Neutrophil (primary cell): ENCODE measurements at regions not wholly inside any gene's neighbourhood (a gene's known extent, or its start where the extent isn't known, plus 50 kb on each side); places are given as distances from the start of the nearest gene placed in this dataset.

ENCODE experiments used
- H3K27ac ChIP-seq: fragments of 200-600 bp; sonication (generic); 2 replicates; pipeline ENCODE4 v1.5.1; 2016; ENCODE audit warnings: mild to moderate bottlenecking, moderate library complexity
- H3K27me3 ChIP-seq: fragments of 200-600 bp; sonication (generic); 2 replicates; pipeline ENCODE4 v1.6.0; 2016; ENCODE audit warnings: mild to moderate bottlenecking
- H3K36me3 ChIP-seq: fragments of 200-600 bp; sonication (generic); 2 replicates; pipeline ENCODE4 v1.5.1; 2017
- H3K4me1 ChIP-seq, 2 experiments: fragments of 200-600 bp in 1 of 2; sonication (generic) in 1 of 2; 1 replicate in 1 of 2; 2 replicates in 1 of 2; pipeline versions ENCODE4 v1.5.1 to v1.6.1; 2013 to 2016; ENCODE audit warnings: low read depth in 1 of 2, low read length in 1 of 2, mild to moderate bottlenecking in 1 of 2, moderate library complexity in 1 of 2; ENCODE audit not compliant: control insufficient read depth in 1 of 2, insufficient read depth in 1 of 2
- H3K4me3 ChIP-seq, 2 experiments: fragments of 200-600 bp in 1 of 2; sonication (generic) in 1 of 2; 1 replicate in 1 of 2; 2 replicates in 1 of 2; pipeline ENCODE4 v1.5.1; 2013 to 2016; ENCODE audit warnings: low read depth in 1 of 2, low read length in 1 of 2, mild to moderate bottlenecking in 1 of 2, moderate library complexity in 1 of 2
- H3K9me3 ChIP-seq: fragments of 200-600 bp; sonication (generic); 2 replicates; pipeline ENCODE4 v1.5.1; 2016
- TF ChIP-seq, protein P1 (sequence below): fragments of 200-600 bp; sonication (generic); IDR thresholded peaks from 2 replicates; pipeline ENCODE4 v1.5.1; 2016; ENCODE audit warnings: antibody characterized with exemption

DNA sequence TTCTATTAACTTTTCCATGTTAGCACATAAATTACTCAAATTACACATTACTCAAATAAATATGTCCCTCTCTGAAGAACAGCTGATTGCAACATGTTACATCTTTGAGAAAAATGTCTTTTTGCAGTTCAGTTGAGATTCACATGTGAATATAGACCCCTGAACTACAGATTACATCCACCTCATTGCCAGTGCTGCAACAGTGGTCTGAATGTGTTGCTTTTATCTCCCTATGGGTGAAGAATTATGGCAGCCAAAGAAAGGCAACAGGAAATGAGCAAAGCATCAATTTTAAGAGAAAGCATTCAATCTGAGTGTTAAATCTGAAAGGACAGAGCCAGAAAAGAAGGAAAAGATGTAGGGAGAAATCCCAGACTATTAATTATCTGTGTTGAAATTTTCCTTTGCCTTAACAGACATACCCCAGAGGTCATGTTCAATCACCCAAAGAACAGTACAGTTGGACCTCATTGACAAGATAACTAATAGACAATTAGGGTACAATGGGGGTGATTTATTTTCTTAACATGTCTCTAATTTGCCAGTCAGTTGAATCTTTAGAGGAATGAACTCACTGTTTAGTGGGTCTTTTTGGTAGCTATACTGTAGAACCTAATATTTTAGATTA is 620.2 kb downstream of the CPS1 start:
- TF ChIP-seq, protein P1, sequence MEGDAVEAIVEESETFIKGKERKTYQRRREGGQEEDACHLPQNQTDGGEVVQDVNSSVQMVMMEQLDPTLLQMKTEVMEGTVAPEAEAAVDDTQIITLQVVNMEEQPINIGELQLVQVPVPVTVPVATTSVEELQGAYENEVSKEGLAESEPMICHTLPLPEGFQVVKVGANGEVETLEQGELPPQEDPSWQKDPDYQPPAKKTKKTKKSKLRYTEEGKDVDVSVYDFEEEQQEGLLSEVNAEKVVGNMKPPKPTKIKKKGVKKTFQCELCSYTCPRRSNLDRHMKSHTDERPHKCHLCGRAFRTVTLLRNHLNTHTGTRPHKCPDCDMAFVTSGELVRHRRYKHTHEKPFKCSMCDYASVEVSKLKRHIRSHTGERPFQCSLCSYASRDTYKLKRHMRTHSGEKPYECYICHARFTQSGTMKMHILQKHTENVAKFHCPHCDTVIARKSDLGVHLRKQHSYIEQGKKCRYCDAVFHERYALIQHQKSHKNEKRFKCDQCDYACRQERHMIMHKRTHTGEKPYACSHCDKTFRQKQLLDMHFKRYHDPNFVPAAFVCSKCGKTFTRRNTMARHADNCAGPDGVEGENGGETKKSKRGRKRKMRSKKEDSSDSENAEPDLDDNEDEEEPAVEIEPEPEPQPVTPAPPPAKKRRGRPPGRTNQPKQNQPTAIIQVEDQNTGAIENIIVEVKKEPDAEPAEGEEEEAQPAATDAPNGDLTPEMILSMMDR: no peak
- no peak overlapping the region for H3K27ac ChIP-seq
- no peak overlapping the region for H3K4me3 ChIP-seq
- H3K9me3 ChIP-seq: no peaks in the 10 kb centered on the region
- no peaks in the 10 kb centered on the region for H3K27me3 ChIP-seq
- no peaks in the 10 kb centered on the region for H3K36me3 ChIP-seq
- H3K4me1 ChIP-seq: no peaks in the 10 kb centered on the region

DNA sequence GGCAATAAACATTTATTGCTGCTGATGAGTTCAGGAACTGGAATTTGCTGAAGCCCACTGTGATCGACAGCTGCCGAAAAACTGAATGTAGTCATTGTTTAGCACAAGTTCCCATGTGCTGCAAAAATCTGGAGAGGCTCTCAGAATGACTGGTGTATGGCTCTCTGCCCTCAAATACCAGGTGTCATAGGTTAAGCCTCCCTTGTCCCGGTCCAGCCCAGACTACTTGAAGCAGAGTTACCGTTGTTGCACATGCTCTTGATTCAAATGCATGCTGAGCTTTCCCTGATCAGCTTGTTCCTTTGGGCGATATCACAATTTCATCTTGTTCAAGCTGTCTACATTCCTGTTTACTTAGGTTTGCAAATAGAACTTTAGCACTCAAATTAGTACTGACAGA is 625.2 kb downstream of the CPS1 start:
- TF ChIP-seq, protein P1: no peak
- no peaks in the 10 kb centered on the region for H3K9me3 ChIP-seq

DNA sequence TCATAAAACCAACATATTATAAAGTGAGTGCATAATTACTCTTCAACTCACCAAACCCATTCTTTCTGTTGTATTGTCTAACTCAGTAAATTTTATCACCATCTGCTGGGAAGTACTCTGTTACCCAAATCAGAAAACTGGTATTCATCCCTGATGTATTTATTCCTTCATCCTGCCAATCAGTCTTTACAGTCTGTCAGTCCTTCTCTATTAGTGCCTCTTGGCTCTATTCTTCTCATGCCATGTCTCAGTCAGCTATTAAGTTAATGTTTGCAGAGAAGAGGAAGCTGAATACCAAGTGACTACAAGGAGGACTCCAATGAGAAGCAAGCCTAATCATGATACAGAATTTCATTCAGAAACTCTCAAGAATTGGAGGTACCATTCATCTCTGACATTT is 631.2 kb downstream of the CPS1 start:
- no peaks in the 10 kb centered on the region for H3K36me3 ChIP-seq
- H3K4me1 ChIP-seq: no peaks in the 10 kb centered on the region
- H3K27ac ChIP-seq: no peak overlapping the region
- no peak overlapping the region for H3K4me3 ChIP-seq
- TF ChIP-seq, protein P1: no peak
- H3K27me3 ChIP-seq: no peaks in the 10 kb centered on the region
- no peaks in the 10 kb centered on the region for H3K9me3 ChIP-seq

More for the DNA sequence above, 625.2 kb downstream of the CPS1 start:
- no peaks in the 10 kb centered on the region for H3K27me3 ChIP-seq
- no peak overlapping the region for H3K27ac ChIP-seq
- no peaks in the 10 kb centered on the region for H3K36me3 ChIP-seq
- no peak overlapping the region for H3K4me3 ChIP-seq
- no peaks in the 10 kb centered on the region for H3K4me1 ChIP-seq

DNA sequence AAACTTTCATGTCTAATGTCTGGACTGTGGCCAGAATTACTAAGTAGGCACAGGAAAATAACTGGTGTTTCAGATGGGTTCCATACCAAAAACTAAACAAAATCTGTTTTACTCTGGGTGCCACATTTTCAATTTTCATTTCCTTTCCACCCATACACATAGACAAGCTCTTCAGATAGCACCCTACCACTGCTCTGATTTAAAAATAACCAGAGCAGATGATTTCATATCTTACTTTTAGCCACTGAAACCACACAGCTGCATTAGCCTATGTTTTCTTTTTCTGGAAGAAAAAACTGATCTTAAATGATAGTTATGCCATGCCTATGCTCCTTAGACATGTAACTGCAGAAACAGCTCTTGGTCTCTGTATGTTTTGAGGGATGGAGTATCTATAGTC is 647.6 kb downstream of the CPS1 start:
- H3K27me3 ChIP-seq: no peaks in the 10 kb centered on the region
- H3K36me3 ChIP-seq: no peaks in the 10 kb centered on the region
- H3K27ac ChIP-seq: no peak overlapping the region
- H3K9me3 ChIP-seq: no peaks in the 10 kb centered on the region
- TF ChIP-seq, protein P1: no peak
- H3K4me1 ChIP-seq: no peaks in the 10 kb centered on the region
- H3K4me3 ChIP-seq: no peak overlapping the region

DNA sequence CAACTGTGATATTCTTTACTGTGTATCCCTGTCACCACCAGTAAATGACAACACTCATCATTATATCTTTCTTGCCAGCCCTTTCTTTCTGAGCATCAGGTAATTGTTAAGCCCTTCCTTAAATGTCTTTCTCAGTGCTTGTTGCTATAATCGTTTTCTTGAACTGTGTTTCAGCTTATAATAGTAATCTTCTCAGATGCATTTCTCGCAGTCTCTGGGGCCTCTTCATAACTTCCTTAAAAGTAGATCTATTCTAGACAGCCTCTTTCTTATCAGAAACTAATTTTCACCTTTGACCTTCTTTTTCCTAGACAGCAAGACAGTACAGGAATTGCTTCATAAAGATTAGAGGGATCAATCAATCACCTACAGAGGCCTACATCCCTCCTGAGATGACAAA is 648.1 kb downstream of the CPS1 start:
- Histone ChIP-seq H3K27me3 (no peaks in the 10 kb centered on the region), H3K36me3 (no peaks in the 10 kb centered on the region), H3K4me1 (no peaks in the 10 kb centered on the region), H3K27ac (no peak overlapping the region), H3K9me3 (no peaks in the 10 kb centered on the region), H3K4me3 (no peak overlapping the region)
- TF ChIP-seq, protein P1: no peak
